PC-9 (cell line): ENCODE measurements at regions not wholly inside any gene's neighbourhood (a gene's known extent, or its start where the extent isn't known, plus 50 kb on each side); places are given as distances from the start of the nearest gene placed in this dataset.

Source experiments
- BruUV-seq: library from RNA; stranded (reverse); fragments of 400-500 nt; replicated peaks from 2 replicates; lab custom pipeline; 2021; lab: Mats Ljungman, UMichigan
- CTCF ChIA-PET: fragments of 300-600 bp; sonication (Branson Sonifier 250); formaldehyde crosslinking; loops from one replicate; lab custom pipeline; 2022; ENCODE audit warnings: antibody characterized with exemption; lab: Charles Lee
- POLR2A ChIA-PET: fragments of 300-600 bp; sonication (Branson Sonifier 250); formaldehyde crosslinking; loops from one replicate; lab custom pipeline; 2022; ENCODE audit warnings: antibody characterized with exemption; ENCODE audit not compliant: unreplicated experiment; lab: Charles Lee
- DNase-seq, 2 experiments: peaks; one replicate each; pipeline versions ENCODE4 v3.0.0 to v3.0.0-alpha.2; 2015 to 2022; ENCODE audit warnings: mixed read lengths in 1 of 2
- H2AFZ ChIP-seq: fragments of 200-600 bp; sonication (generic); 2 replicates; pipeline ENCODE4 v1.8.1; 2017; ENCODE audit warnings: antibody characterized with exemption
- H3F3A ChIP-seq: fragments of 200-600 bp; sonication (generic); 2 replicates; pipeline ENCODE4 v1.8.1; 2017; ENCODE audit warnings: antibody characterized with exemption, mild to moderate bottlenecking, low read depth; ENCODE audit not compliant: insufficient read depth
- H3K27ac ChIP-seq: fragments of 200-600 bp; sonication (generic); 2 replicates; pipeline ENCODE4 v1.6.1; 2016; ENCODE audit warnings: mixed run types
- H3K27me3 ChIP-seq: fragments of 200-600 bp; sonication (generic); 2 replicates; pipeline ENCODE4 v1.6.1; 2016; ENCODE audit warnings: low read depth, mixed run types; ENCODE audit not compliant: insufficient read depth
- H3K36me3 ChIP-seq: fragments of 200-600 bp; sonication (generic); 2 replicates; pipeline ENCODE4 v1.6.1; 2016; ENCODE audit warnings: low read depth, mixed run types
- H3K4me1 ChIP-seq: fragments of 200-600 bp; sonication (generic); replicated peaks from 2 replicates; pipeline ENCODE4 v1.6.1; 2016; ENCODE audit warnings: mixed run types; ENCODE audit not compliant: insufficient read depth
- H3K4me2 ChIP-seq: fragments of 200-600 bp; sonication (generic); 2 replicates; pipeline ENCODE4 v1.6.1; 2017; ENCODE audit warnings: mixed run types
- H3K4me3 ChIP-seq: fragments of 200-600 bp; sonication (generic); 2 replicates; pipeline ENCODE4 v1.6.1; 2016; ENCODE audit warnings: mixed run types
- H3K79me2 ChIP-seq: fragments of 200-600 bp; sonication (generic); 2 replicates; pipeline ENCODE4 v1.6.1; 2017; ENCODE audit warnings: low read depth, mixed run types
- H3K9me2 ChIP-seq: fragments of 200-600 bp; sonication (generic); 2 replicates; pipeline ENCODE4 v1.8.1; 2017; ENCODE audit warnings: mild to moderate bottlenecking; ENCODE audit not compliant: insufficient read depth
- H3K9me3 ChIP-seq: fragments of 200-600 bp; sonication (generic); 2 replicates; pipeline ENCODE4 v1.8.1; 2016; ENCODE audit warnings: low read depth; ENCODE audit not compliant: insufficient read depth
- H4K20me1 ChIP-seq: fragments of 200-600 bp; sonication (generic); 2 replicates; pipeline ENCODE4 v1.8.1; 2017; ENCODE audit not compliant: insufficient read depth
- EZH2 ChIP-seq: fragments of 200-600 bp; sonication (generic); IDR thresholded peaks from 2 replicates; pipeline ENCODE4 v1.8.0; 2017; ENCODE audit warnings: antibody characterized with exemption, low read depth
- intact Hi-C: fragments of 100-400 bp; cut with micrococcal nuclease; formaldehyde crosslinking; loops from one replicate; pipeline ENCODE4 v1.10.0; 2022; ENCODE audit not compliant: unreplicated experiment
- TF ChIP-seq, protein P1 (sequence below): fragments of 200-600 bp; sonication (generic); conservative IDR thresholded peaks from 2 replicates; pipeline ENCODE4 v1.6.1; 2017; ENCODE audit warnings: mixed run types, antibody characterized with exemption, mild to moderate bottlenecking, moderate library complexity

DNA sequence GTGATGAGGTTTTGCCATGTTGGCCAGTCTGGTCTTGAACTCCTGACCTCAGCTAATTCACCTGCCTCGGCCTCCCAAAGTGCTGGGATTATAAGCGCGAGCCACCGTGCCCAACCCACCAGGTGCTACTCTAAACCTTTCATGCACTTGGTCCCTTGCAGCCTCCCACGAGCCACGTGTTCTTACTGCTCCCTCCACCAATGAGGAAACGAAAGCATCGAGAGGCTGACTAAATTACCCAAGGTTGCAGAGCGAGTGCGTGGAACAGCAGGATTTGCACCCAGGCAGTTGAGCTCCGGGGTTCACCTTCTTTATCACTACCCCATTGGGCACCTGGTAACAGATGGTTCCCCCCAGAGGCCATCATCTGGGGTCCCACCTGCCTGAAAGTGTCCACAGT, 208.3 kb downstream of the LY86 start:
- Histone ChIP-seq H3K9me3 (no peaks in the 10 kb centered on the region), H3F3A (no peaks in the 10 kb centered on the region), H3K4me3 (no peak overlapping the region), H3K4me1 (no peaks in the 10 kb centered on the region), H4K20me1 (no peaks in the 10 kb centered on the region), H3K79me2 (no peaks in the 10 kb centered on the region), H3K4me2 (no peak overlapping the region), H3K36me3 (no peaks in the 10 kb centered on the region), H2AFZ (no peak overlapping the region), H3K9me2 (no peaks in the 10 kb centered on the region), H3K27ac (no peak overlapping the region), H3K27me3 (no peaks in the 10 kb centered on the region)
- TF ChIP-seq EZH2 = no peak
- TF ChIP-seq, protein P1, sequence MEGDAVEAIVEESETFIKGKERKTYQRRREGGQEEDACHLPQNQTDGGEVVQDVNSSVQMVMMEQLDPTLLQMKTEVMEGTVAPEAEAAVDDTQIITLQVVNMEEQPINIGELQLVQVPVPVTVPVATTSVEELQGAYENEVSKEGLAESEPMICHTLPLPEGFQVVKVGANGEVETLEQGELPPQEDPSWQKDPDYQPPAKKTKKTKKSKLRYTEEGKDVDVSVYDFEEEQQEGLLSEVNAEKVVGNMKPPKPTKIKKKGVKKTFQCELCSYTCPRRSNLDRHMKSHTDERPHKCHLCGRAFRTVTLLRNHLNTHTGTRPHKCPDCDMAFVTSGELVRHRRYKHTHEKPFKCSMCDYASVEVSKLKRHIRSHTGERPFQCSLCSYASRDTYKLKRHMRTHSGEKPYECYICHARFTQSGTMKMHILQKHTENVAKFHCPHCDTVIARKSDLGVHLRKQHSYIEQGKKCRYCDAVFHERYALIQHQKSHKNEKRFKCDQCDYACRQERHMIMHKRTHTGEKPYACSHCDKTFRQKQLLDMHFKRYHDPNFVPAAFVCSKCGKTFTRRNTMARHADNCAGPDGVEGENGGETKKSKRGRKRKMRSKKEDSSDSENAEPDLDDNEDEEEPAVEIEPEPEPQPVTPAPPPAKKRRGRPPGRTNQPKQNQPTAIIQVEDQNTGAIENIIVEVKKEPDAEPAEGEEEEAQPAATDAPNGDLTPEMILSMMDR = no peak
- POLR2A ChIA-PET = no interaction called here
- no peak for DNase-seq
- CTCF ChIA-PET = no interaction called here
- intact Hi-C loops = no loop called here
- no TSS peak for BruUV-seq

DNA sequence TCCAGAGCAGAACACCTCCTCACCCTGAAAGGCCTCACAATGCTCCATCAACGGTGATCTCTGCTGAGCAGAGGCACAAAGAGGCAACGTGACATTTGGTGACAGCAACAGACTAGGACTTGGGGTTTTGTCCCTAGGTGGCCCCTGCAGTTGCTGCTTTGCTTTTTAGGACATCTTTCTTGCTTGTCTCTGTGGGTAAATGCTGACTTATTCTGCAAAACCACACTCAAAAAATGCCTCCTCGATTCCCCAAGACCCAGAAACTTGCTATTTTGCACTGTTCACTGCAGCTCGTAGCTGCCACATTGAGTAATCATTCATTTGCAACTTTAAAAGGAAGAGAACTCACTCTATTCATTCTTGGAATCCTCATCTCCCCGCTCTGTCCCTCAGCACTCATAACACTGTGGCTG, 209.9 kb downstream of the LY86 start:
- H3K4me1 ChIP-seq = peaks cover 14% of the 10 kb centered on the region
- H3K27me3 ChIP-seq = no peaks in the 10 kb centered on the region
- H3K4me3 ChIP-seq = no peak overlapping the region
- POLR2A ChIA-PET = no interaction called here
- no peak overlapping the region for H3K4me2 ChIP-seq
- H3F3A ChIP-seq = peaks cover 9% of the 10 kb centered on the region; the same call in 1 of the 2 replicates
- TF ChIP-seq, protein P1 = no peak
- TF ChIP-seq EZH2 = no peak
- no peak overlapping the region for H2AFZ ChIP-seq
- no peak overlapping the region for H3K27ac ChIP-seq
- no peaks in the 10 kb centered on the region for H3K9me2 ChIP-seq
- intact Hi-C loops = no loop called here
- H3K79me2 ChIP-seq = no peaks in the 10 kb centered on the region
- CTCF ChIA-PET = no interaction called here
- H4K20me1 ChIP-seq = no peaks in the 10 kb centered on the region
- no peaks in the 10 kb centered on the region for H3K36me3 ChIP-seq
- no peak for DNase-seq
- H3K9me3 ChIP-seq = no peaks in the 10 kb centered on the region
- BruUV-seq = no TSS peak

DNA sequence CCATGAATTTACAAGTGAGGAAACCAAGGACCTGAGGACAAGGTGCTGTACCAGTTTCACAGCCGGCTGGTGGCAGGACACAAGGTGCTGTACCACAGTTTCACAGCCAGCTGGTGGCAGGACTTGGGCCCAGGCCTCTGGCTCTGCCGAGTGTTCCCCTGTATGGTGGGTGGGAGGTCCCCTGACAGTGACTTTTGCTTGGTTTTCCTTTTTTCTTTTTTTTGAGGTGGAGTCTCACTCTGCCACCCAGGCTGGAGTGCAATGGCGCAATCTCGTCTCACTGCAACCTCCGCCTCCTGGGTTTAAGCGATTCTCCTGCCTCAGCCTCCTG, 212.4 kb downstream of the LY86 start:
- H4K20me1 ChIP-seq = no peaks in the 10 kb centered on the region
- no TSS peak for BruUV-seq

More for the DNA sequence above, 212.4 kb downstream of the LY86 start:
- H3K36me3 ChIP-seq = no peaks in the 10 kb centered on the region
- H3K4me3 ChIP-seq = no peak overlapping the region
- H3K27me3 ChIP-seq = no peaks in the 10 kb centered on the region
- peaks cover 22% of the 10 kb centered on the region for H3F3A ChIP-seq
- no peak for TF ChIP-seq EZH2
- TF ChIP-seq, protein P1 = no peak
- no peak overlapping the region for H3K27ac ChIP-seq
- no peak overlapping the region for H2AFZ ChIP-seq
- ChIA-PET POLR2A (interaction anchor here (0.5 kb wide), 1 partner anchor 98 kb away, joined by 6 read pairs; no protein-coding TSS in a partner anchor), CTCF (interaction anchor here (1.0 kb wide), 1 partner anchor 115 kb away, joined by 3 read pairs; no protein-coding TSS in a partner anchor)
- no peaks in the 10 kb centered on the region for H3K79me2 ChIP-seq
- H3K4me1 ChIP-seq = peaks cover 29% of the 10 kb centered on the region
- DNase-seq = no peak
- no peak overlapping the region for H3K4me2 ChIP-seq
- no peaks in the 10 kb centered on the region for H3K9me3 ChIP-seq
- H3K9me2 ChIP-seq = no peaks in the 10 kb centered on the region
- intact Hi-C loops = loop anchor here (5.0 kb wide), 4 partner anchors 69 to 441 kb away; no protein-coding TSS in a partner anchor
